ENCODE measurements at regions not wholly inside any gene's neighbourhood (a gene's known extent, or its start where the extent isn't known, plus 50 kb on each side); places are given as distances from the start of the nearest gene placed in this dataset.

DNA sequence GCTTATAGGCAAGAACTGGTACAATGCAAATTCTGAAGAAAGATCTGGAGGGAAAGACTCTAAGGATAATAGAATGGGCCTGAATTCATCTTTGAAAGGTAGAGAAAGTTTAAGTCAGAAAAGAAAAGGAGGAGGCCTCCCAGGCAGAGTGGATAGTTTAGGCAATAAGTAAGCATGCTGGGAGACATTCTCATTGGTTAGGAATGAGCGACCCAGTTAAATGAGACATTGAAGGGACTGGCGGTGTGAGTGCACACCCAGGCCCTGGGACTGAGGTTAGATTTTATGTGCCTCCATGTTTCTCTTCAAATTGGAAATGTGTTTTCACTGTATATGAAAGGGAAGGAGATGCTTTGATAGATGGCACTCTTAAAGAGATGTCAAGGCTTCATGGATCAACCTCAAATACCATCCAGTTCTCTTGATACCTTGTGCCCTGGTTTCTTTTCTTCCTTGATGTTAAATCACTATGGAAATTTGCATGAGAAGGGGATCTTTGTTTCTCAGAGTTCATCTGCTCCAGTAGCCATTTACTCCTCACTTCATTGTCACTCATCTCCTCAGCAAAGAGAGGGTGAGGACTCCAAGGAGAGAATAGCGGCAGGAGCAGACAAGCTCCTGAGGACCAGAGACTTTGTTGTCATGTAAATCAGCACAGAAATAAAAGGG is 584.2 kb upstream of the INTU start:
- no peak overlapping the region for H3K9ac ChIP-seq (ENCODE audit: low read depth, low read length)
- H3K4me1 ChIP-seq (ENCODE audit: insufficient read depth, low read length), result peaks cover 36% of the 10 kb centered on the region; the same call in 1 of the 2 replicates
- H3K36me3 ChIP-seq (ENCODE audit: insufficient read depth, low read depth, low read length), result no peaks in the 10 kb centered on the region
- H3K27me3 ChIP-seq (ENCODE audit: insufficient read depth, low read length), result no peaks in the 10 kb centered on the region
- no peaks in the 10 kb centered on the region for H3K9me3 ChIP-seq (ENCODE audit: insufficient read depth, low read depth, low read length)
- no peak overlapping the region for H3K27ac ChIP-seq (ENCODE audit: low read length)
- no peak overlapping the region for H3K4me3 ChIP-seq (ENCODE audit: low read length)

DNA sequence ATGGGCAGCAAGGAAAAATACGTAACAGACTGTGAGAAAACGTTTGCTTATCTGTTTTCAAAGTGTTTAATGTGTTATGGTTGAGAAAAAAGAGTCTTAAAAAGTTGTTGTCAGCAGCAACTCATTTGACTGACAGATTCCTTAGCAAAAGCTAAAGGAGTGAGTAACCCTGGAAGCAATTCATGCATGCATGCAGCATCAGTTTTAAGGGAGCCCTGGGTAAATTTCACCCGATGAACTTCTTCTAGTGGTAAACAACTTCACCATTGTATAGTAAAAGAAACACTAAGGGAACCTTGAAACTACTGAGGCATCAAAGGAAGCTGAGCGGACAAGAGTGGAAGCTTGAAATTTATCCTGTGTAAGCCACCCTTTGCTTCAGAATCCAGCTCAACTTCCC is 583.2 kb upstream of the INTU start:
- Histone ChIP-seq H3K27ac (ENCODE audit: low read length) (no peak overlapping the region), H3K27me3 (ENCODE audit: insufficient read depth, low read length) (no peaks in the 10 kb centered on the region), H3K9ac (ENCODE audit: low read depth, low read length) (no peak overlapping the region), H3K36me3 (ENCODE audit: insufficient read depth, low read depth, low read length) (no peaks in the 10 kb centered on the region), H3K4me1 (ENCODE audit: insufficient read depth, low read length) (peaks cover 36% of the 10 kb centered on the region; the same call in 1 of the 2 replicates), H3K4me3 (ENCODE audit: low read length) (no peak overlapping the region), H3K9me3 (ENCODE audit: insufficient read depth, low read depth, low read length) (no peaks in the 10 kb centered on the region)

DNA sequence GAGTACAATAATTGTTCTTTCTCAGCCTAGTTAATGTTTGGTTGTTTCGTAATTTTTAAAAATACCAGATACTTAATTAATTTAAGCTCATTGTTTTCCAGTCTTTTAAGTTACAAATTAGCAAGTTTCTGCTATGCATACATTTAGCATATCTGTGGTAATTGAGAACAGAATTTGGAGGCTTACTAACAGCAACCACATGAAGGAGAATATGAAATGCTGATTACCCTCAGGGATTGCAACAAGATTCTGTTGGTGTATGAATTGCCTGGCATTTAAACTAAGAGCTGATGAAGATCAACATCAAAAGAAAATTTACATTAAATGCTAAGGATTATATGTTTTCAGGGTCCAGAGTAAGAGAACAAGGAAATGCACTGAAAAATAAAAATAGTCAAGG is 580.0 kb upstream of the INTU start:
- no peak overlapping the region for H3K9ac ChIP-seq (ENCODE audit: low read depth, low read length)
- H3K4me1 ChIP-seq (ENCODE audit: insufficient read depth, low read length), result peaks cover 9% of the 10 kb centered on the region; the same call in 1 of the 2 replicates
- H3K36me3 ChIP-seq (ENCODE audit: insufficient read depth, low read depth, low read length), result no peaks in the 10 kb centered on the region
- no peak overlapping the region for H3K27ac ChIP-seq (ENCODE audit: low read length)
- H3K9me3 ChIP-seq (ENCODE audit: insufficient read depth, low read depth, low read length), result no peaks in the 10 kb centered on the region
- no peaks in the 10 kb centered on the region for H3K27me3 ChIP-seq (ENCODE audit: insufficient read depth, low read length)
- H3K4me3 ChIP-seq (ENCODE audit: low read length), result no peak overlapping the region

DNA sequence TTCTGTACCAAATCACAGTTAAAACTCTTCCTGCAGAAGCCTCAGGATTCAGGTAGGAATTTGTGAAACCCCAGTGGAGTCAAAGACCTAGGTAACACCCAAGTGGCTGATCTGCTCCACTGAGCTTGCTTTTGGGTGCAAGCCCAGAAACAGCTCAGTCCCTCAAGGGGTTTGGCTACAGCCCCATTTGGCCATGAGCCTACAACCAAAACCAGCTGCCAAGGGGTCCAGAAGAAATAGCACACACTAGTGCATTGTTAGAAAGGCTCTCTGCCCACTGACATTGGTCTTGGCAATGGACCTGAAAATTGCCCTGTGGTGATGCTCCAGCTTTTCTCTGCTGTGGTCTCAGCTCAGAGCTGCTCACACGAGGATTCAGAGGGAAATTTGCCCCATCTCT is 577.4 kb upstream of the INTU start:
- H3K4me3 ChIP-seq (ENCODE audit: low read length), result no peak overlapping the region
- H3K27ac ChIP-seq (ENCODE audit: low read length), result no peak overlapping the region
- H3K9me3 ChIP-seq (ENCODE audit: insufficient read depth, low read depth, low read length), result no peaks in the 10 kb centered on the region
- H3K27me3 ChIP-seq (ENCODE audit: insufficient read depth, low read length), result no peaks in the 10 kb centered on the region
- no peaks in the 10 kb centered on the region for H3K36me3 ChIP-seq (ENCODE audit: insufficient read depth, low read depth, low read length)
- no peaks in the 10 kb centered on the region for H3K4me1 ChIP-seq (ENCODE audit: insufficient read depth, low read length)
- no peak overlapping the region for H3K9ac ChIP-seq (ENCODE audit: low read depth, low read length)

DNA sequence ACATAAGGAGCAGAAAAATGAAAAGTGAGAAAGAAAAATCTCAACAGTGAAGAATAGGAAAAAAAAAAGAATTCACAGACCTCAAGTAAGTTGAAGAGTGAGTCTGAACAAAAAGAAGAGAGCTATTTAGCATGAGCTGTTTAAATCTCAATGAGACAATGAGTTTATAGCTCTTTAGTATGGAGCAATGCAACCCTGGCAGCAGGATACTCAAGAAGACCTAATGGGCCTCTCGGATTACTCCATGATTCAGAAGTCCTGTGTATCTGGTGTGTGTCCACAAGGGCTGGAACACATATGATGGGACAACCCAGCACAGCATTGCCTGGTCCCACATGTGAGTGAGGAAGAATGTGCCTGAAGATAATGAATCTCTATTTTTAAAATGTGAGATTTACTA is 563.1 kb upstream of the INTU start:
- no peaks in the 10 kb centered on the region for H3K27me3 ChIP-seq (ENCODE audit: insufficient read depth, low read length)
- H3K4me1 ChIP-seq (ENCODE audit: insufficient read depth, low read length), result peaks cover 10% of the 10 kb centered on the region; the same call in 1 of the 2 replicates
- H3K4me3 ChIP-seq (ENCODE audit: low read length), result no peak overlapping the region
- no peaks in the 10 kb centered on the region for H3K9me3 ChIP-seq (ENCODE audit: insufficient read depth, low read depth, low read length)
- H3K27ac ChIP-seq (ENCODE audit: low read length), result no peak overlapping the region
- H3K36me3 ChIP-seq (ENCODE audit: insufficient read depth, low read depth, low read length), result no peaks in the 10 kb centered on the region
- no peak overlapping the region for H3K9ac ChIP-seq (ENCODE audit: low read depth, low read length)

DNA sequence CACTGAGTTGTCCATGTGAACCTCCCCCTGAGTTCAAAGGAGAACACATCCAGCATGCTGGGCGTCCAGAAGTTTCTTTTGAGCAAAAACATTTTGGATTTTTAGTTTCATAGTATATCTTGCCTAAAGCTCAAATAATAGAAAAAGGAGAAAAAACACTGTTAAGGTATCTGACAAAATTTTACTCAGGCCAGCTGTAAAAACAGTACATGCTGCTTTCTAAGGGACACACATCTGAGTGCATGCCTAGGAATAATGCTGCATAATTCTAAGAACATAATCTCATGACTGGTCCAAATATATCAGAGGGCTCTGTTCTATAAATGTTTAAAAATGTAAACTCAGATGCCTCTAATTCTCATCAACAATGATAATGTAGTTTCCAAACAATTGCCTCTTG is 561.3 kb upstream of the INTU start:
- Histone ChIP-seq H3K9me3 (ENCODE audit: insufficient read depth, low read depth, low read length) (no peaks in the 10 kb centered on the region), H3K4me3 (ENCODE audit: low read length) (no peak overlapping the region), H3K4me1 (ENCODE audit: insufficient read depth, low read length) (peaks cover 10% of the 10 kb centered on the region; the same call in 1 of the 2 replicates), H3K36me3 (ENCODE audit: insufficient read depth, low read depth, low read length) (no peaks in the 10 kb centered on the region), H3K27ac (ENCODE audit: low read length) (no peak overlapping the region), H3K27me3 (ENCODE audit: insufficient read depth, low read length) (no peaks in the 10 kb centered on the region), H3K9ac (ENCODE audit: low read depth, low read length) (no peak overlapping the region)

DNA sequence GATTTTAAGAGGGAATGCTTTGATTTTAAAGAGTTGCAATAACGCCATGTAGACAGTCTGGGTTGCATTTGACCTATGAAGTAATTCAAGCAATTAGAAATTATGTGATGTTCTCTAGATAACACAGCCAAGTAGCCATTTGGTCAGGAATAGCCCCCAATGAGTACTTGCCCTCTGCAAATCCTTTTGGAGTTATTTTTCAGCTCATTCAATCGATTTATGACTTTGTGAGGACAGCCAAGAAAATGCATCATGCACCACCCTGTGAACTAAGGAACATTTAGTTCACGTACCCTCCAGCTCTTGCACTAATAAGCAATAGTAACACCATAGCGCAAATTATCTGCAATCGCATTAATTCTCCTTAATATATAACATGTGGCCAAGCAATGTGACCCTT is 552.6 kb upstream of the INTU start:
- Histone ChIP-seq H3K27me3 (ENCODE audit: insufficient read depth, low read length) (no peaks in the 10 kb centered on the region), H3K27ac (ENCODE audit: low read length) (no peak overlapping the region), H3K9ac (ENCODE audit: low read depth, low read length) (no peak overlapping the region), H3K36me3 (ENCODE audit: insufficient read depth, low read depth, low read length) (no peaks in the 10 kb centered on the region), H3K4me3 (ENCODE audit: low read length) (no peak overlapping the region), H3K4me1 (ENCODE audit: insufficient read depth, low read length) (no peaks in the 10 kb centered on the region), H3K9me3 (ENCODE audit: insufficient read depth, low read depth, low read length) (peaks cover 1% of the 10 kb centered on the region; the same call in 1 of the 2 replicates)

DNA sequence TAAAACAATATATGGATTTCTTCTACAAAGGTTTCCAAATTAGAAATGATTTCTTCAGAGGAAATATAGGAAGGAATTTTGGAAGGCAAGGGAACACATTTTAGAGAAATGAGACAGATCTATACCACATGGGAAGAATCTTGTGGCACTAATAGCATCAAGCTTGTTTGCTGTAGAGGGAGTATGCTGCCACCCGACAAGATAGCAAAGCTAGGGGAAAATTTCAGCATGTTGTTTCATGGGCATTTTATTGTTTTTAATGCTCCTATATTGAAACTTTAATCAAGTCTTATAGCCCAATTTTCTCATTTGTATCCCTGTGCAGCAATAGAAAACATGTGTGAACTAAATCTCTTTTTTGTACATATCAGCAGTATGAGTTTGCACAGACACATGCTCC is 551.7 kb upstream of the INTU start:
- no peak overlapping the region for H3K9ac ChIP-seq (ENCODE audit: low read depth, low read length)
- H3K27ac ChIP-seq (ENCODE audit: low read length), result no peak overlapping the region
- H3K9me3 ChIP-seq (ENCODE audit: insufficient read depth, low read depth, low read length), result peaks cover 9% of the 10 kb centered on the region; the same call in 1 of the 2 replicates
- no peak overlapping the region for H3K4me3 ChIP-seq (ENCODE audit: low read length)
- no peaks in the 10 kb centered on the region for H3K36me3 ChIP-seq (ENCODE audit: insufficient read depth, low read depth, low read length)
- no peaks in the 10 kb centered on the region for H3K4me1 ChIP-seq (ENCODE audit: insufficient read depth, low read length)
- no peaks in the 10 kb centered on the region for H3K27me3 ChIP-seq (ENCODE audit: insufficient read depth, low read length)

DNA sequence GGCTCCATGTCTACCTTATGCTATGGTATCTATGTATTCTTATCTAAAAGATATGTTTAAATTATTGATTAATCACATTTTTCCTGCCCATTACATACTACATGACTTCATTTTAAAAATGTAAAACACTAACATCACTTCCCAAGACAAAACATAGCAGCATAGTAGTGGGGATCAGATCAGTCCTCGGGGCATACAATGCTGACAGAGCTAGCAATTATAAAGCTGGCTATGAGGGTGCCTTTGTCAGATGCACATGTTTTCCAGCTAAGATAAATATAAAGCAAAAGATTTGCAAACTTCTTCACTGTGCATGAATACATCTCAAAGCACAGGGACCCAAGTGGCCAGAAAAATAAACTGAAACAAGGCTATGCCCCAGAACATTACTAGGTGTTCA is 549.8 kb upstream of the INTU start:
- Histone ChIP-seq H3K27ac (ENCODE audit: low read length) (no peak overlapping the region), H3K9me3 (ENCODE audit: insufficient read depth, low read depth, low read length) (peaks cover 29% of the 10 kb centered on the region), H3K27me3 (ENCODE audit: insufficient read depth, low read length) (no peaks in the 10 kb centered on the region), H3K9ac (ENCODE audit: low read depth, low read length) (no peak overlapping the region), H3K4me3 (ENCODE audit: low read length) (no peak overlapping the region), H3K36me3 (ENCODE audit: insufficient read depth, low read depth, low read length) (no peaks in the 10 kb centered on the region), H3K4me1 (ENCODE audit: insufficient read depth, low read length) (no peaks in the 10 kb centered on the region)

DNA sequence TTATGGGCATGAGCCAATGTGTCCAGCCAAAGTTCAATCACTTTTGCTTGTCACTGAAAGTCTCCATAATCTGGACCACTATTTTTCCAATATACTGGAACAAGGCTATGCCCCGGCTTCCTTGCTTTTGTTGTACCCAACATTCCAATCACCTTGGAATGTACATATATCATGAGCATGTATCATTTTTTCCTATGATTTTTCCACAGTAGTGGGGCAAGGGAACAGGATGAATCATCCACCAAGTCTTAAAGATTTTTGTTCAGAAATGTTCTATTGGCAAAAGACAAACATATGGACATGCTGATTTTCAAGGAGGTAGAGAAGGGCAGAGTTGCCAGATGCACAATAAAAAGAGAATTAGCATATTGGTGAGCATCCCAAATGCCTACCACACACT is 548.1 kb upstream of the INTU start:
- H3K36me3 ChIP-seq (ENCODE audit: insufficient read depth, low read depth, low read length), result no peaks in the 10 kb centered on the region
- peaks cover 32% of the 10 kb centered on the region for H3K9me3 ChIP-seq (ENCODE audit: insufficient read depth, low read depth, low read length)

DNA sequence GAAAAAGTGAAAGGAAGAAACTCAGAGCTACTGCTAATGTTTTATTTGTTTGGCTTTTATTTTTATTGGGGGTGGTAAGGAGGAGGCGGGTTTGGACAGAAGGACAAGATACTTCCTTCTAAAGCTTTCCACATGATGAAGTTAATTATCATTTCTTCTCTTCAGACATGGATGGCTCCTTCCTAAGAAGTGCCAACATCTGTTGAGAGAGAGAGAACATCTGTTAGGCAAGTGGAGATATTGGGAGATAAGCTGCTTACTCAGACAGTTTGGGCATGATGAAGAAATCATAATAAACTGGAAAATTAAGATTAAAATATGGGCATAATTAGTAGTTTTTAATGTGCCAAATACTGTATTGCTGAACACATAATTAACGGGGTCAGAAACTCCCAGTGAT is 535.7 kb upstream of the INTU start:
- no peak overlapping the region for H3K4me3 ChIP-seq (ENCODE audit: low read length)
- H3K27ac ChIP-seq (ENCODE audit: low read length), result no peak overlapping the region
- no peak overlapping the region for H3K9ac ChIP-seq (ENCODE audit: low read depth, low read length)
- H3K4me1 ChIP-seq (ENCODE audit: insufficient read depth, low read length), result no peaks in the 10 kb centered on the region
- no peaks in the 10 kb centered on the region for H3K27me3 ChIP-seq (ENCODE audit: insufficient read depth, low read length)
- no peaks in the 10 kb centered on the region for H3K36me3 ChIP-seq (ENCODE audit: insufficient read depth, low read depth, low read length)
- H3K9me3 ChIP-seq (ENCODE audit: insufficient read depth, low read depth, low read length), result no peaks in the 10 kb centered on the region

More for the DNA sequence above, 548.1 kb upstream of the INTU start:
- Histone ChIP-seq H3K4me1 (ENCODE audit: insufficient read depth, low read length) (no peaks in the 10 kb centered on the region), H3K27ac (ENCODE audit: low read length) (no peak overlapping the region), H3K27me3 (ENCODE audit: insufficient read depth, low read length) (no peaks in the 10 kb centered on the region), H3K4me3 (ENCODE audit: low read length) (no peak overlapping the region), H3K9ac (ENCODE audit: low read depth, low read length) (no peak overlapping the region)

DNA sequence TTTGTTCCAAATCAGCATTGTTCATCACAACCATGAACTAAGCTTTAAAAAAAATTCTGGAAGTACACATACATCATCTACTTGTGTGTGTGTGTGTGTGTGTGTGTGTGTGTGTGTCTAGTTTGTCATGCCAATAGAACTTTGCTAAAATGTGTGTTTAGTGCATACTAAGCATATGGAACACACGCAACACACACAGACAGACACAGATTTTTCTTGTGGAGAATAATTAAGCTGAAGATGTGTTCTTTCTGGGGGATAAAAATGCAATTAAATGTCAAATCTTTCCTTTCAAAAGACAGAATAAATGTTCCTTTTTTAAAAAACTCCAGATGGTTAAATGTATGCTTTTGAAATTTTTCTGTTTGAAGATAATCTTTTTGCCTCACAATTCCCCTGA is 530.4 kb upstream of the INTU start:
- no peak overlapping the region for H3K27ac ChIP-seq (ENCODE audit: low read length)
- no peak overlapping the region for H3K4me3 ChIP-seq (ENCODE audit: low read length)
- no peak overlapping the region for H3K9ac ChIP-seq (ENCODE audit: low read depth, low read length)
- no peaks in the 10 kb centered on the region for H3K27me3 ChIP-seq (ENCODE audit: insufficient read depth, low read length)
- H3K4me1 ChIP-seq (ENCODE audit: insufficient read depth, low read length), result no peaks in the 10 kb centered on the region
- H3K36me3 ChIP-seq (ENCODE audit: insufficient read depth, low read depth, low read length), result no peaks in the 10 kb centered on the region
- H3K9me3 ChIP-seq (ENCODE audit: insufficient read depth, low read depth, low read length), result no peaks in the 10 kb centered on the region; the same call in 1 of the 2 replicates

Measured in iPS-20b (cell line).